ENCODE measurements at regions not wholly inside any gene's neighbourhood (a gene's known extent, or its start where the extent isn't known, plus 50 kb on each side); places are given as distances from the start of the nearest gene placed in this dataset.
"Not testable (repeated sequence)": the region's sequence is repeated elsewhere in the genome, so short reads cannot be mapped to it uniquely, and the experiment has no call there.

- DNase-seq (ENCODE audit: low read depth in 4 of 4, low spot score in 3 of 4), result not testable (repeated sequence)
Measured at GRCh38 chrX:1105031-1105430, 107.4 kb downstream of the CRLF2 start.

DNA sequence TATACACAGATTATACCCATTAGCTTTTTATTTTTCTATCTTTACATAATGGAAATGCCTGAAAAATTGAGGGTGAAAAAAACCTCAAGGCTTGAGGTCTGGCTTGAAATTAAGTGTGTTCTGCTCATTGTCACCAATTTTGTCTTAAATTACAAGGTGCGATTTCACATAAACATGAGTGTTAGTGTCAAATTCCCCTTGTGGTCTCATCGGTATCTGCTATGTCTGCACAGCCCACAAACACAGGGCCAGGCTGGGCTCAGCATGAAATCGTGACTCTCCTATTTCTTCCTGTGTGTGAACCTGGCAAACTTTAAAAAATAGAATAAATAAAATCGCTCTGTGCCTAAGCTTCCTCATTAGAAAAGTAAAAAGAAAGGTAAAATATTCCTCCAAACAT lies 109.1 kb downstream of the CRLF2 start:
- no peak for DNase-seq (ENCODE audit: low read depth in 4 of 4, low spot score in 3 of 4)

GRCh38 chrX:1102786-1103185 lies 109.7 kb downstream of the CRLF2 start:
- DNase-seq (ENCODE audit: low read depth in 4 of 4, low spot score in 3 of 4), result no peak

- DNase-seq (ENCODE audit: low read depth in 4 of 4, low spot score in 3 of 4), result not testable (repeated sequence)
Measured at GRCh38 chrX:1102221-1102620, 110.2 kb downstream of the CRLF2 start.

DNA sequence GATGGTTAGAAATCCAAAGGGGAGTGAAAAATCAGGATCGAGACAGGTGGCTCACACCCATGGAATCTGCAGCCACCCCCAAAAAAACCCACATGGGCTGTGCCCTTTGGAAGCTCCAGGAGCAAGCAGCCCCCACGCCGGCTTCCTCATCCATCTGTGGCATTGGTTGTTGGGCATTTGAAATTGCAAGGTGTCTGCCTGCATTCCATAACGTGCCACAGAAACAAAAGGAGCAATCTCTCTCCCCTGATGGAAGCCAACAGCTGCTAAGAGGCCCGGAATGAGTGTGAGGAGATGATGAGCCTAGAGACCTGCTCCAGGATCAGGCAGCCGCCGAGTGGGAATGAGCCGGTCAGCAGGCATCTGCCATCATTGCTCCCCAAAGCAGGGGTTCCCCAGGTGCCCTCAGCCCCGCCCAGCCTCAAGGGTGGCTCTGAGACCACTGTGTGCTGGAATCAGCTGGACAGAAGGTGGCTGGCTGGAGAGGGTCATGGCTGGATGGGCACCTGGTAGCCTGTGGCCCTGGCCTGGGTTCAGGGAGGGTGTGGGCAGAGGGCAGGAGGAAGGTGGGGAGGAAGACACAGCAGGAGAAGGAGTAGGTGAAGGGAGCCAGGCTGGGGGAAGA lies 113.2 kb downstream of the CRLF2 start:
- DNase-seq (ENCODE audit: low read depth in 4 of 4, low spot score in 3 of 4), result no peak

DNA sequence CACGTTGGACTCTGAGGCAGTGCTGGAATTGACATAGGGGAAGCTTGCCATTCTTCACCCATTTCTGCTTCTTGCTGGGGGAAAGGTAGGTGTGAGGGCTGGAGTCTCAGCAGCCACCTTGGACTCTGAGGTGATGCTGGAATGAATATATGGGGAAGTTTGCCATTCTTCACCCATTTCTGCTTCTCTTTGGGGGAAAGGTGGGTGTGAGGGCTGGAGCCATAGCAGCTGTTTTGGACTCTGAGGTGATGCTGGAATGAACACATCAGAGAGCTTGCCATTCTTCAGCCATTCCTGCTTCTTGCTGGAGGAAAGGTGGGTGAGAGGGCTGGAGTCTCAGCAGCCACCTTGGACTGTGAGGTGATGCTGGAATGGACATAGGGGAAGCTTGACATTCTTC lies 115.1 kb downstream of the CRLF2 start:
- no peak for DNase-seq (ENCODE audit: low read depth in 4 of 4, low spot score in 3 of 4)

DNA sequence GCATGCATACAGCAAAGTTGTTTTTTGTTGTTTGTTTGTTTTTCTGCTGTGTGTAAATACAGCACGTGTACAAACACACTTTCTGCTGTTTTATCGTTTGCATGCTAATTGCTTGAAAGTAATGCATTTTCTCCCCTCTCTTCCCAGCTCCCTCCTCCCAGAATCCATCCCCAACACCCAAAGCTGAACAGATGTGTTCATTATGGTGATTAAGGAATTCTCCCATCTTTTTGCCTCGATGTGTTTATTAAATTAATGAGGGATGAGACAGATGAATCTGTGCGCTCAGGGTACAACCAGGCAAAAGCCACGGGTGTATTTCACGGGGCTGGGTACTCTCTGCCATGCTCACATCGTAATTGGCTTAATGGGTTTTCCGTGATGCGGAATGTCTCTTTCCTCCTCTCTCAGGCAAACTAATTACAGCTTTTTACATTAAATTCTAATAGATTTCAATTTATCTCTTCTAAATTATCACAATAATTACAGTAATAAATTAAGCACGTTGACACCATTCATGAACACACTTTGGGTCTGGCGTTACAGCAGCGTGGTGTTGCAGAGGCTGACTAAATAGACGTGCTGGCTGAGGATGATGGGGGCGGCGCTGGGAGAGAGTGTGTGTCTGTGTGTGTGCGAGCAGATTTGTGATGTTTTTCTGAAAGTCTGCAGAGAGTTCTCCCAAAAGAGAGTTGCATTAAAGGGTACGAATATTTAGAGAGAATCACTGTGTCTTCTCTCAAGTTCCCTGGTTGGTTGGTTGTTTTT lies 117.7 kb downstream of the CRLF2 start:
- no peak for DNase-seq (ENCODE audit: low read depth in 4 of 4, low spot score in 3 of 4)

GRCh38 chrX:1093586-1094421 lies 118.6 kb downstream of the CRLF2 start:
- no peak for DNase-seq (ENCODE audit: low read depth in 4 of 4, low spot score in 3 of 4)

DNA sequence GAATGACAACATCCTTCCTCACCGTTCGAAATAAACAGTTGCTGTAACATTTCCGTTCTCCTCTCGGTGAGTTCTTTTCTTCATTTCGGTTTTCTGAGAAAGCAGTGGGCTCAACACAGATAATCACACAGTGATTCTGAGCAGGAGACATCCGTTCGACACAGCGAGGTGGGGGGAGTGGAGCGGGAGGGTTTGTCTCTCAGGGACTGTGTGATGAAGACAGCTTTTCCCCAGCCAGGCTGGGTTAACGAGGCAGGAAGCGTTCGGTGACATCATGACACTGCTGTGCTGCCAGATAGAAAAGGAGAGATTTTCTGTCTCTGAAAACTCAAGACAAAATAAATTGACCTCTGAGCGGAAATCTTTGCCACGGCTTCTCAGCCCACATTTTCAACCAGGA lies 119.3 kb downstream of the CRLF2 start:
- DNase-seq (ENCODE audit: low read depth in 4 of 4, low spot score in 3 of 4), result no peak

- no peak for DNase-seq (ENCODE audit: low read depth in 4 of 4, low spot score in 3 of 4)
Measured at GRCh38 chrX:1086444-1087409, 125.7 kb downstream of the CRLF2 start.

DNA sequence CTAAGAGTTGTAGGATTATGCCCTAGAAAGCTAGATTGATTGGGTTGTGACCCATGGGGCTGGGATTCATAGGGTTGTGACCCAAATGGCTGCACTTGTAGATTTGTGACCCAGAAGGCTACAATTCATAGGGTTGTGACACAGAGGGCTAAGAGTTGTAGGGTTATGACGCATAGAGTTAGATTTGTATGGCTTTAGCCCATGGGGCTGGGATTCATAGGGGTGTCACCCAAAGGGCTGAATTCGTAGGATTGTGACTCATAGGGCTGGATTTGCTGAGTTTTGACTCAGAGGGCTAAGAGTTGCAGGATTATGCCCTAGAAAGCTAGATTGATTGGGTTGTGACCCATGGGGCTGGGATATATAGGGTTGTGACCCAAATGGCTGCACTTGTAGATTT lies 126.6 kb downstream of the CRLF2 start:
- not testable (repeated sequence) for DNase-seq (ENCODE audit: low read depth in 4 of 4, low spot score in 3 of 4)

DNA sequence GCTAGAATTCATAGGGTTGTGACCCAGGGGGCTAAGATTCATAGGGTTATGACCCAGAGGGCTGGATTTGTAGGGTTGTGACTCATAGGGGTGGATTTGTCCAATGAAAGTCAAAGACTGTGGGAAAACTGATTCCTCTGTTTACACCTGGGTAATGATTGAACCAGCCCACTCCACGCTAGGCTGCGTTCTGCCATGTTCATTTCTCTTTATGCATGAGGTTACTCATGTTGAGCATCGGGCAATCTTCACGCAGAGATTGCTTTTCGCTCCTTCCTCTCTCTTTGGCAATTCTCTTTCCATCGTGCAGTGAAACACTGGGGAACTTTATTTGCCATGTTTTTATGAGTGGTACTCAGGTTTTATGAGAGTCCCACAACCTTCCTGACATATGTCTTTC lies 127.8 kb downstream of the CRLF2 start:
- DNase-seq (ENCODE audit: low read depth in 4 of 4, low spot score in 3 of 4), result no peak

DNA sequence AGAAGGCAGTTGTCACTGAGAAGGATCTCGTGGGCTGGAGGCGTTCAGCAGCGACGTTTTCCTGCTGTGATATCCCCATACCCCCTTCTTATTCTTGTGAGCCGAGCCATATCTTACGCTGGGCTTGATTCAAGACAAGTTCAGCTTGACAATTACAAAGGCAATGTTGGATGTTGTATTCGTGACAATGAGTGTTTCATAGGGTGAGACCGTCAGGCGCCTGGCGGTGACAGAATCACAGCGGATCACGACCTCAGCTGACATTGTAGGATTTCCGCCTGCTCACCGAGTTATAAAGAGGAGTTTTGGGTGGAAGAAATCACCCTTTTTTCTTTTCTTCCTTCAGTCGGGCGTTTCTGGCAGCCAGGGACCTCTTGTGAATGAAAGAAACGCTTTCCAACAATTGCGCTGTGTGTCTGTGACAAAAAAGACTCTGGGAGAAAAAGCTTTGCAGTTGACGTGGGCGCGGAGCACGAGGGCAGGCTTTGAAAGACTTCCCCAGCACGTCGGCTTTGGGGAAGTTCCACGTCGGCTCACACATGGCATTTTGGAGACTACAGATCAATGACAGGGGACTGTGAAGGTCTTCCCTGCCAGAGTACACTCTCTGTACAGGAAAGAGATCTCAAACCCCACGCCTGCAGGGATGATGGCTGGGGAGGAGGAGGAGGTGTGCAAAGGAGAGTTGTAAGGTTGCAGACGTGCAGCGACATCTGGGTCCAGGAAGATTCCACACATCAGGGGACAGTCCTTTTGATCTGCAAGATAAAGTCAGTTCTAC lies 135.4 kb downstream of the CRLF2 start:
- no peak for DNase-seq (ENCODE audit: low read depth in 4 of 4, low spot score in 3 of 4)

- no peak for DNase-seq (ENCODE audit: low read depth in 4 of 4, low spot score in 3 of 4)
Measured at GRCh38 chrX:1075741-1076140, 136.7 kb downstream of the CRLF2 start.

DNA sequence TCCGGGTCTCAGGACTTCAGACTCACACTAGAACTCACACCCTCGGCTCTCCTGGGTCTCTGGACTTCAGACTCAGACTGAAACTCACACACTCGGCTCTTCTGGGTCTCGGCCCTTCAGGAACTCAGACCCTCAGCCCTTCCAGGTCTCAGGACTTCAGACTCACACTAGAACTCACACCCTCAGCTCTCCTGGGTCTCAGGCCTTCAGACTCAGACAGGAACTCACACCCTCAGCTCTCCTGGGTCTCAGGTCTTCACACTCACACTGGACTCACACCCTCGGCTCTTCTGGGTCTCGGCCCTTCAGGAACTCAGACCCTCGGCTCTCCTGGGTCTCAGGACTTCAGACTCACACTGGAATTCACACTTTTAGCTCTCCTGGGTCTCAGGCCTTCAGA lies 137.3 kb downstream of the CRLF2 start:
- DNase-seq (ENCODE audit: low read depth in 4 of 4, low spot score in 3 of 4), result no peak

DNA sequence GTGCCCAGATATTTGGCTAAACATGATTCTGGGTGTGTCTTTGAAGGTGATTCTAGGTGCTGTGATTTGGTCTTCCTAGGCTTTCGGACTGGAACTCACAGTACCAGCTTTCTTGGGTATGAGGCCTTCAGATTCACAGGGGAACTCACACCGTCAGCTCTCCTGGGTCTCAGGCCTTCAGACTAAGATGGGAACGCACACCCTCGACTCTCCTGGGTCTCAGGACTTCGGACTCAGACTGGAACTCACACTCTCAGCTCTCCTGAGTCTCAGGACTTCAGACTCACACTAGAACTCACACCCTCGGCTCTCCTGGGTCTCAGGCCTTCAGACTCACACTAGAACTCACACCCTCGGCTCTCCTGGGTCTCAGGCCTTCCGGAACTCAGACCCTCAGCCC lies 137.7 kb downstream of the CRLF2 start:
- DNase-seq (ENCODE audit: low read depth in 4 of 4, low spot score in 3 of 4), result no peak

DNA sequence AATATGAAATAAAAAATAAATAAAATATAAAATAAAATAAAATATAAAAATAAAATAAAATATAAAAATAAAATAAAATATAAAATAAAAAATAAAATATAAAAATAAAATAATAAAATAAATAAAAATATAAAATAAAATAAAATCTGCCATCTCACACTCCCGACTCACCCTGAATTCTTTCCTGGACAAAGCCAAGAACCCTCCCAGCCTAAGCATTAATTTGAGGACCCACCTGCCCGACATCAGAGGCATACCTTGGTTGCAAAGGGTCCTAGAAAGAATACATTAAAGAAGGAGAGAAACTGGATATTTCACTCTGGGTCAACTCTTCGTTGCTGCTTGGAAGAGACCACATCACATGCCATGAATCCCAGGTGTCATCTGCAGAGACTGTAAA lies 138.3 kb downstream of the CRLF2 start:
- no peak for DNase-seq (ENCODE audit: low read depth in 4 of 4, low spot score in 3 of 4)

- no peak for DNase-seq (ENCODE audit: low read depth in 4 of 4, low spot score in 3 of 4)
Measured at GRCh38 chrX:1072637-1073377, 139.6 kb downstream of the CRLF2 start.

- DNase-seq (ENCODE audit: low read depth in 4 of 4, low spot score in 3 of 4), result no peak
Measured at GRCh38 chrX:1071351-1071750, 141.1 kb downstream of the CRLF2 start.
